PC-3 (cell line): ENCODE measurements at regions not wholly inside any gene's neighbourhood (a gene's known extent, or its start where the extent isn't known, plus 50 kb on each side); places are given as distances from the start of the nearest gene placed in this dataset.
A peak's percentile ranks its signal among the peaks of the same experiment; 100 is the strongest.

Experiments used
- ATAC-seq: fragments of 200-7000 bp; cut with Tn5 transposase; 2 replicates; pipeline ENCODE4 v1.9.1; 2020; ENCODE audit warnings: mild to moderate bottlenecking, moderate library complexity
- BruUV-seq: library from RNA; stranded (reverse); fragments of 400-500 nt; replicated peaks from 2 replicates; lab custom pipeline; 2021; lab: Mats Ljungman, UMichigan
- CTCF ChIA-PET: fragments of 300-600 bp; sonication (Branson Sonifier 250); formaldehyde crosslinking; loops from one replicate; lab custom pipeline; 2022; ENCODE audit warnings: antibody characterized with exemption; lab: Charles Lee
- POLR2A ChIA-PET: fragments of 300-600 bp; sonication (Branson Sonifier 250); formaldehyde crosslinking; loops from one replicate; lab custom pipeline; 2022; ENCODE audit warnings: antibody characterized with exemption; ENCODE audit not compliant: unreplicated experiment; lab: Charles Lee
- DNase-seq: peaks from one replicate; pipeline ENCODE4 v3.0.0-alpha.2; 2015
- H2AFZ ChIP-seq: fragments of 300-600 bp; sonication (generic); 2 replicates; pipeline ENCODE4 v1.6.0; 2016; ENCODE audit warnings: antibody characterized with exemption, low read length
- H3F3A ChIP-seq: fragments of 300-600 bp; sonication (generic); one replicate; pipeline ENCODE4 v1.6.0; 2017; ENCODE audit warnings: antibody characterized with exemption, low read length, control low read depth, mild to moderate bottlenecking; ENCODE audit not compliant: unreplicated experiment
- H3K27ac ChIP-seq: fragments of 300-600 bp; sonication (generic); 2 replicates; pipeline ENCODE4 v1.5.1; 2016; ENCODE audit warnings: mild to moderate bottlenecking, low read length
- H3K27me3 ChIP-seq: fragments of 300-600 bp; sonication (generic); 2 replicates; pipeline ENCODE4 v1.6.1; 2016; ENCODE audit warnings: low read length, mixed read lengths
- H3K36me3 ChIP-seq: fragments of 300-600 bp; sonication (generic); 2 replicates; pipeline ENCODE4 v1.6.1; 2016; ENCODE audit warnings: low read depth, mixed run types, low read length, mixed read lengths
- H3K4me1 ChIP-seq: fragments of 300-600 bp; sonication (generic); 2 replicates; pipeline ENCODE4 v1.5.1; 2016; ENCODE audit warnings: low read length; ENCODE audit not compliant: insufficient read depth
- H3K4me2 ChIP-seq: fragments of 300-600 bp; sonication (generic); 2 replicates; pipeline ENCODE4 v1.6.0; 2016; ENCODE audit warnings: low read length
- H3K4me3 ChIP-seq: fragments of 300-600 bp; sonication (generic); 2 replicates; pipeline ENCODE4 v1.5.1; 2016; ENCODE audit warnings: mild to moderate bottlenecking, low read length, mixed read lengths
- H3K79me2 ChIP-seq: fragments of 300-600 bp; sonication (generic); 2 replicates; pipeline ENCODE4 v1.6.1; 2017; ENCODE audit warnings: low read length, mixed read lengths
- H3K9ac ChIP-seq: fragments of 300-600 bp; sonication (generic); 2 replicates; pipeline ENCODE4 v1.6.0; 2016; ENCODE audit warnings: mild to moderate bottlenecking, low read length
- H3K9me2 ChIP-seq: fragments of 300-600 bp; sonication (generic); replicated peaks from 2 replicates; pipeline ENCODE4 v1.6.1; 2016; ENCODE audit warnings: mixed run types, low read length, mixed read lengths
- H3K9me3 ChIP-seq: fragments of 300-600 bp; sonication (generic); 2 replicates; pipeline ENCODE4 v1.6.1; 2016; ENCODE audit warnings: low read length, mixed read lengths
- H4K20me1 ChIP-seq: fragments of 300-600 bp; sonication (generic); 2 replicates; pipeline ENCODE4 v1.6.1; 2016; ENCODE audit warnings: low read length, mixed read lengths
- EZH2 ChIP-seq: fragments of 300-600 bp; sonication (generic); IDR thresholded peaks from one replicate; pipeline ENCODE4 v1.6.1; 2017; ENCODE audit warnings: antibody characterized with exemption, mild to moderate bottlenecking, low read length; ENCODE audit not compliant: unreplicated experiment
- EZH2phosphoT487 ChIP-seq: fragments of 300-600 bp; sonication (generic); IDR thresholded peaks from 2 replicates; pipeline ENCODE4 v1.6.1; 2018; ENCODE audit warnings: mild to moderate bottlenecking, antibody characterized with exemption, low read length, borderline replicate concordance
- intact Hi-C: fragments of 100-400 bp; cut with micrococcal nuclease; formaldehyde crosslinking; loops from 2 replicates; pipeline ENCODE4 v1.9.0; 2023
- TF ChIP-seq, protein P1 (sequence below): fragments of 300-600 bp; sonication (generic); conservative IDR thresholded peaks from 2 replicates; pipeline ENCODE4 v1.5.1; 2017; ENCODE audit warnings: antibody characterized with exemption, low read depth, mild to moderate bottlenecking, low read length

DNA sequence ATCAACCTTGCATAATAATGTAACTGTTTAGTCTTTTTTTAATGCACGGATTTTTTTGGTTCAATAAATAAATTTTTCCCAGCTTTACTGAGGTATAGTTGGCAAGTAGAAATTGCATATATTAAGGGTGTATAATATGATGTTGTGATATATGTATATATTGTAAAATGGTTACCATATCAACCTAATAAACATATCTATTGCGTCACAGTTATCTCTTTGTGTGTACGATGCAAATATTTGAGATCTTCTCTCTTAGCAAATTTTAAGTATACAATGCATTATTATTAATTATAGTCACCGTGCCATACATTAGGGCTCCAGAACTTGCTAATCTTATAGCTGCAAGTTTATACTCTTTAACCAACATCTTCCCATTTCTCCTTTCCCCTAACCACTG, 57.2 kb upstream of the TMEM161B start:
- DNase-seq (no peak), ATAC-seq (no peak)
- Histone ChIP-seq H4K20me1 (no peaks in the 10 kb centered on the region), H2AFZ (no peak overlapping the region), H3K27ac (no peak overlapping the region), H3F3A (no peaks in the 10 kb centered on the region), H3K27me3 (no peaks in the 10 kb centered on the region), H3K79me2 (no peaks in the 10 kb centered on the region), H3K9me3 (no peaks in the 10 kb centered on the region), H3K9me2 (no peaks in the 10 kb centered on the region), H3K4me3 (no peak overlapping the region), H3K36me3 (no peaks in the 10 kb centered on the region), H3K4me2 (no peak overlapping the region), H3K9ac (no peak overlapping the region), H3K4me1 (peaks cover 7% of the 10 kb centered on the region)
- ChIA-PET CTCF (no interaction called here), POLR2A (no interaction called here)
- no TSS peak for BruUV-seq
- TF ChIP-seq, protein P1, sequence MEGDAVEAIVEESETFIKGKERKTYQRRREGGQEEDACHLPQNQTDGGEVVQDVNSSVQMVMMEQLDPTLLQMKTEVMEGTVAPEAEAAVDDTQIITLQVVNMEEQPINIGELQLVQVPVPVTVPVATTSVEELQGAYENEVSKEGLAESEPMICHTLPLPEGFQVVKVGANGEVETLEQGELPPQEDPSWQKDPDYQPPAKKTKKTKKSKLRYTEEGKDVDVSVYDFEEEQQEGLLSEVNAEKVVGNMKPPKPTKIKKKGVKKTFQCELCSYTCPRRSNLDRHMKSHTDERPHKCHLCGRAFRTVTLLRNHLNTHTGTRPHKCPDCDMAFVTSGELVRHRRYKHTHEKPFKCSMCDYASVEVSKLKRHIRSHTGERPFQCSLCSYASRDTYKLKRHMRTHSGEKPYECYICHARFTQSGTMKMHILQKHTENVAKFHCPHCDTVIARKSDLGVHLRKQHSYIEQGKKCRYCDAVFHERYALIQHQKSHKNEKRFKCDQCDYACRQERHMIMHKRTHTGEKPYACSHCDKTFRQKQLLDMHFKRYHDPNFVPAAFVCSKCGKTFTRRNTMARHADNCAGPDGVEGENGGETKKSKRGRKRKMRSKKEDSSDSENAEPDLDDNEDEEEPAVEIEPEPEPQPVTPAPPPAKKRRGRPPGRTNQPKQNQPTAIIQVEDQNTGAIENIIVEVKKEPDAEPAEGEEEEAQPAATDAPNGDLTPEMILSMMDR: no peak
- no peak for TF ChIP-seq EZH2phosphoT487
- intact Hi-C loops: no loop called here

DNA sequence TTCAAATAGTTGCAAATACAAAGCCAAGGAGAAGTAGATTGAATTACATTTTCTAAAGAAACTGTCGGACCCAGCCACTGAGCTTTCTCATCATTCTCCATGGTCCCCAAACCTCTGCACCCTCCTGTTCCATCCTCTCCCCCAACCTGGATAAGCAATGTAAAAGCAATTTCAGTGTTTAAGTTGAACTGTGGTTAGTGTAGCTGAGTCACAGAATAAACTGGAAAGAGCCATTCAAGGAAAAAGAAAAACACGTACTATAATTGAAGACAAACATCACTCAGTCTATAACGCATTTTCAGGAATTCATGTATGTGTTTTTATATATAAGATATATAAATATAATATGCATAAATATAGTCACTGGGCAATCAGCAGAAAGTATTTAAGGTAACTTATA, 54.1 kb upstream of the TMEM161B start:
- DNase-seq (peak; percentile 67), ATAC-seq (peak; percentile 96)
- no peak overlapping the region for H3K4me3 ChIP-seq
- no TSS peak for BruUV-seq
- no peak overlapping the region for H3K27ac ChIP-seq
- peaks cover 7% of the 10 kb centered on the region for H3K4me1 ChIP-seq
- no peak overlapping the region for H3K9ac ChIP-seq
- no peaks in the 10 kb centered on the region for H4K20me1 ChIP-seq
- intact Hi-C loops: no loop called here
- no peaks in the 10 kb centered on the region for H3K9me3 ChIP-seq
- H2AFZ ChIP-seq: no peak overlapping the region
- H3K36me3 ChIP-seq: no peaks in the 10 kb centered on the region
- H3K27me3 ChIP-seq: no peaks in the 10 kb centered on the region
- ChIA-PET POLR2A (interaction anchor here (0.5 kb wide), 1 partner anchor 138 kb away, joined by 5 read pairs; no protein-coding TSS in a partner anchor), CTCF (no interaction called here)
- H3K4me2 ChIP-seq: peak overlapping the region; percentile 27; the same call in 1 of the 2 replicates
- no peaks in the 10 kb centered on the region for H3K79me2 ChIP-seq
- no peaks in the 10 kb centered on the region for H3K9me2 ChIP-seq
- no peaks in the 10 kb centered on the region for H3F3A ChIP-seq
- TF ChIP-seq EZH2 (no peak), EZH2phosphoT487 (no peak)
- TF ChIP-seq, protein P1: no peak
